ENCODE measurements at regions not wholly inside any gene's neighbourhood (a gene's known extent, or its start where the extent isn't known, plus 50 kb on each side); places are given as distances from the start of the nearest gene placed in this dataset.

- no peaks in the 10 kb centered on the region for H3K9me3 ChIP-seq (ENCODE audit: control insufficient read depth, low read depth, low read length)
- DNase-seq, result no peak
- no peaks in the 10 kb centered on the region for H3K4me1 ChIP-seq (ENCODE audit: insufficient read depth, low read length)
- H3K36me3 Mint-ChIP-seq (ENCODE audit: insufficient read depth in 1 of 3, low read depth in 3 of 3), result no peaks in the 10 kb centered on the region
- no peak overlapping the region for H3T11ph ChIP-seq (ENCODE audit: low read length)
- H3K4ac ChIP-seq (ENCODE audit: low read depth, low read length), result no peak overlapping the region
- H3K14ac ChIP-seq (ENCODE audit: insufficient read depth, low read length), result no peak overlapping the region
- H3K4me1 Mint-ChIP-seq, result no peaks in the 10 kb centered on the region
- H3K27me3 Mint-ChIP-seq (ENCODE audit: low read depth), result no peaks in the 10 kb centered on the region
- no peak overlapping the region for H3K56ac ChIP-seq (ENCODE audit: insufficient read length, low read depth, low read length)
- no peak overlapping the region for H2BK12ac ChIP-seq (ENCODE audit: insufficient read length, low read depth, low read length)
- H2BK20ac ChIP-seq (ENCODE audit: low read depth, low read length, poor library complexity, severe bottlenecking), result no peak overlapping the region
- no peak overlapping the region for H3K9ac ChIP-seq (ENCODE audit: extremely low read depth, insufficient read length, low read length)
- no peak overlapping the region for H3K27ac ChIP-seq (ENCODE audit: insufficient read length, low read depth, low read length)
- no peaks in the 10 kb centered on the region for H3K79me1 ChIP-seq (ENCODE audit: insufficient read depth, low read depth, low read length, poor library complexity, severe bottlenecking)
- H2BK5ac ChIP-seq (ENCODE audit: insufficient read length, low read length), result no peak overlapping the region
- no peaks in the 10 kb centered on the region for H3K9me3 Mint-ChIP-seq
- no peaks in the 10 kb centered on the region for H4K20me1 ChIP-seq (ENCODE audit: control insufficient read depth, insufficient read depth, insufficient read length)
- no peak overlapping the region for H4K5ac ChIP-seq (ENCODE audit: insufficient read length, low read depth, low read length)
- H4K8ac ChIP-seq (replicated peaks; ENCODE audit: insufficient read length, low read depth, low read length), result no peak overlapping the region
- no peak overlapping the region for H3K4me3 Mint-ChIP-seq
- H3K18ac ChIP-seq (ENCODE audit: insufficient read length, low read depth, low read length), result no peak overlapping the region
- H3K23me2 ChIP-seq (ENCODE audit: insufficient read length, low read depth, low read length, poor library complexity, severe bottlenecking), result no peaks in the 10 kb centered on the region
- H3K79me2 ChIP-seq (ENCODE audit: insufficient read depth, low read length), result no peaks in the 10 kb centered on the region
- no peak overlapping the region for H2AFZ ChIP-seq (ENCODE audit: low read length)
- no peak for TF ChIP-seq CTCF (conservative IDR thresholded peaks at IDR 0.05)
- no CpG with 5 or more reads among the region's 3 CpGs for WGBS (ENCODE audit: extremely low coverage, insufficient read length, low lambda C conversion rate)
- H2AK5ac ChIP-seq (ENCODE audit: insufficient read length, low read length), result no peak overlapping the region
- H3K4me2 ChIP-seq (ENCODE audit: insufficient read depth, insufficient read length, low read length), result no peak overlapping the region
- H2BK120ac ChIP-seq (ENCODE audit: low read depth, low read length, poor library complexity, severe bottlenecking), result no peak overlapping the region
- H3K27ac Mint-ChIP-seq, result no peak overlapping the region
- no peaks in the 10 kb centered on the region for H3K27me3 ChIP-seq (ENCODE audit: insufficient read depth, low read length)
- no peak overlapping the region for H3K23ac ChIP-seq (ENCODE audit: insufficient read length, low read depth, low read length)
- no peak overlapping the region for H2BK15ac ChIP-seq (ENCODE audit: low read depth, low read length)
- H4K91ac ChIP-seq (ENCODE audit: insufficient read length, low read depth, low read length), result no peak overlapping the region
Observed at GRCh38 chr5:104891596-104891995, 1329.0 kb upstream of the NUDT12 start.
